ENCODE measurements at regions not wholly inside any gene's neighbourhood (a gene's known extent, or its start where the extent isn't known, plus 50 kb on each side); places are given as distances from the start of the nearest gene placed in this dataset.

DNA sequence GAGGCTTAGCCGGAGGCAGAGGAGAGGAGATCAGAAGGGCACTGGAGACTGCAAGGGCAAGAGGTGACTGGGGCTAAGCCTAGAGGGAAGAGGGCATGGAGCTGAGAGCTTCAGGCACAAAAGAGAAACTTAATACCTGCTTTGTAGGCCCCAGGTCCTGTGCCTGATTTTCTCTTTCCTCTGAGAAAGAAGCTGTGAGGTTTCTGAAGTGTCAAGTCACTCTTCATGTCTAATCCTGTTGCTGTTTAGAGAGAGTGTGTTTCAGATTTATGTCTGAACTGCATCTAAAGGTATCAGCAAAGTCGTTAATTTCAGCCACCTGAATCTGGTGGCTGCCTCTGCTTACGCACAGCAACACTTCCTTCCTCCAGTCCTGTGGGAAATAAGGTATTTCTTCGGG, 106.9 kb upstream of the RNU6-1 start:
- H3K27me3 Mint-ChIP-seq (ENCODE audit: low read depth): peaks cover 9% of the 10 kb centered on the region
- H3K27ac Mint-ChIP-seq: peak overlapping the region; percentile 96
- no peak overlapping the region for H3K4me3 Mint-ChIP-seq
- TF ChIP-seq, protein P1, sequence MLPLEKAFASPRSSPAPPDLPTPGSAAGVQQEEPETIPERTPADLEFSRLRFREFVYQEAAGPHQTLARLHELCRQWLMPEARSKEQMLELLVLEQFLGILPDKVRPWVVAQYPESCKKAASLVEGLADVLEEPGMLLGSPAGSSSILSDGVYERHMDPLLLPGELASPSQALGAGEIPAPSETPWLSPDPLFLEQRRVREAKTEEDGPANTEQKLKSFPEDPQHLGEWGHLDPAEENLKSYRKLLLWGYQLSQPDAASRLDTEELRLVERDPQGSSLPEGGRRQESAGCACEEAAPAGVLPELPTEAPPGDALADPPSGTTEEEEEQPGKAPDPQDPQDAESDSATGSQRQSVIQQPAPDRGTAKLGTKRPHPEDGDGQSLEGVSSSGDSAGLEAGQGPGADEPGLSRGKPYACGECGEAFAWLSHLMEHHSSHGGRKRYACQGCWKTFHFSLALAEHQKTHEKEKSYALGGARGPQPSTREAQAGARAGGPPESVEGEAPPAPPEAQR (CRISPR knock-in tag; IDR thresholded peaks at IDR 0.05): no peak
- TF ChIP-seq ZNF232 (CRISPR knock-in tag; IDR thresholded peaks at IDR 0.05) (no peak), FOXJ3 (CRISPR knock-in tag; IDR thresholded peaks at IDR 0.05; ENCODE audit: borderline replicate concordance) (no peak), SMAD3 (CRISPR knock-in tag; IDR thresholded peaks at IDR 0.05; ENCODE audit: borderline replicate concordance) (no peak), NR1H2 (CRISPR knock-in tag; IDR thresholded peaks at IDR 0.05) (no peak), CREM (CRISPR knock-in tag; IDR thresholded peaks at IDR 0.05) (no peak), CBFB (CRISPR knock-in tag; IDR thresholded peaks at IDR 0.05; ENCODE audit: low read depth) (no peak), ZNF263 (CRISPR knock-in tag; IDR thresholded peaks at IDR 0.05; ENCODE audit: low read depth) (no peak), TEAD1 (CRISPR knock-in tag; IDR thresholded peaks at IDR 0.05) (no peak), ESRRA (CRISPR knock-in tag; IDR thresholded peaks at IDR 0.05; ENCODE audit: borderline replicate concordance) (no peak)
- TF ChIP-seq, protein P2, sequence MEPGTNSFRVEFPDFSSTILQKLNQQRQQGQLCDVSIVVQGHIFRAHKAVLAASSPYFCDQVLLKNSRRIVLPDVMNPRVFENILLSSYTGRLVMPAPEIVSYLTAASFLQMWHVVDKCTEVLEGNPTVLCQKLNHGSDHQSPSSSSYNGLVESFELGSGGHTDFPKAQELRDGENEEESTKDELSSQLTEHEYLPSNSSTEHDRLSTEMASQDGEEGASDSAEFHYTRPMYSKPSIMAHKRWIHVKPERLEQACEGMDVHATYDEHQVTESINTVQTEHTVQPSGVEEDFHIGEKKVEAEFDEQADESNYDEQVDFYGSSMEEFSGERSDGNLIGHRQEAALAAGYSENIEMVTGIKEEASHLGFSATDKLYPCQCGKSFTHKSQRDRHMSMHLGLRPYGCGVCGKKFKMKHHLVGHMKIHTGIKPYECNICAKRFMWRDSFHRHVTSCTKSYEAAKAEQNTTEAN (CRISPR knock-in tag; IDR thresholded peaks at IDR 0.05): no peak
- TF ChIP-seq, protein P3, sequence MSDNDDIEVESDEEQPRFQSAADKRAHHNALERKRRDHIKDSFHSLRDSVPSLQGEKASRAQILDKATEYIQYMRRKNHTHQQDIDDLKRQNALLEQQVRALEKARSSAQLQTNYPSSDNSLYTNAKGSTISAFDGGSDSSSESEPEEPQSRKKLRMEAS (CRISPR knock-in tag; IDR thresholded peaks at IDR 0.05): no peak
- TF ChIP-seq, protein P4, sequence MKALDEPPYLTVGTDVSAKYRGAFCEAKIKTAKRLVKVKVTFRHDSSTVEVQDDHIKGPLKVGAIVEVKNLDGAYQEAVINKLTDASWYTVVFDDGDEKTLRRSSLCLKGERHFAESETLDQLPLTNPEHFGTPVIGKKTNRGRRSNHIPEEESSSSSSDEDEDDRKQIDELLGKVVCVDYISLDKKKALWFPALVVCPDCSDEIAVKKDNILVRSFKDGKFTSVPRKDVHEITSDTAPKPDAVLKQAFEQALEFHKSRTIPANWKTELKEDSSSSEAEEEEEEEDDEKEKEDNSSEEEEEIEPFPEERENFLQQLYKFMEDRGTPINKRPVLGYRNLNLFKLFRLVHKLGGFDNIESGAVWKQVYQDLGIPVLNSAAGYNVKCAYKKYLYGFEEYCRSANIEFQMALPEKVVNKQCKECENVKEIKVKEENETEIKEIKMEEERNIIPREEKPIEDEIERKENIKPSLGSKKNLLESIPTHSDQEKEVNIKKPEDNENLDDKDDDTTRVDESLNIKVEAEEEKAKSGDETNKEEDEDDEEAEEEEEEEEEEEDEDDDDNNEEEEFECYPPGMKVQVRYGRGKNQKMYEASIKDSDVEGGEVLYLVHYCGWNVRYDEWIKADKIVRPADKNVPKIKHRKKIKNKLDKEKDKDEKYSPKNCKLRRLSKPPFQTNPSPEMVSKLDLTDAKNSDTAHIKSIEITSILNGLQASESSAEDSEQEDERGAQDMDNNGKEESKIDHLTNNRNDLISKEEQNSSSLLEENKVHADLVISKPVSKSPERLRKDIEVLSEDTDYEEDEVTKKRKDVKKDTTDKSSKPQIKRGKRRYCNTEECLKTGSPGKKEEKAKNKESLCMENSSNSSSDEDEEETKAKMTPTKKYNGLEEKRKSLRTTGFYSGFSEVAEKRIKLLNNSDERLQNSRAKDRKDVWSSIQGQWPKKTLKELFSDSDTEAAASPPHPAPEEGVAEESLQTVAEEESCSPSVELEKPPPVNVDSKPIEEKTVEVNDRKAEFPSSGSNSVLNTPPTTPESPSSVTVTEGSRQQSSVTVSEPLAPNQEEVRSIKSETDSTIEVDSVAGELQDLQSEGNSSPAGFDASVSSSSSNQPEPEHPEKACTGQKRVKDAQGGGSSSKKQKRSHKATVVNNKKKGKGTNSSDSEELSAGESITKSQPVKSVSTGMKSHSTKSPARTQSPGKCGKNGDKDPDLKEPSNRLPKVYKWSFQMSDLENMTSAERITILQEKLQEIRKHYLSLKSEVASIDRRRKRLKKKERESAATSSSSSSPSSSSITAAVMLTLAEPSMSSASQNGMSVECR (CRISPR knock-in tag; IDR thresholded peaks at IDR 0.05; ENCODE audit: borderline replicate concordance): no peak
- TF ChIP-seq, protein P5, sequence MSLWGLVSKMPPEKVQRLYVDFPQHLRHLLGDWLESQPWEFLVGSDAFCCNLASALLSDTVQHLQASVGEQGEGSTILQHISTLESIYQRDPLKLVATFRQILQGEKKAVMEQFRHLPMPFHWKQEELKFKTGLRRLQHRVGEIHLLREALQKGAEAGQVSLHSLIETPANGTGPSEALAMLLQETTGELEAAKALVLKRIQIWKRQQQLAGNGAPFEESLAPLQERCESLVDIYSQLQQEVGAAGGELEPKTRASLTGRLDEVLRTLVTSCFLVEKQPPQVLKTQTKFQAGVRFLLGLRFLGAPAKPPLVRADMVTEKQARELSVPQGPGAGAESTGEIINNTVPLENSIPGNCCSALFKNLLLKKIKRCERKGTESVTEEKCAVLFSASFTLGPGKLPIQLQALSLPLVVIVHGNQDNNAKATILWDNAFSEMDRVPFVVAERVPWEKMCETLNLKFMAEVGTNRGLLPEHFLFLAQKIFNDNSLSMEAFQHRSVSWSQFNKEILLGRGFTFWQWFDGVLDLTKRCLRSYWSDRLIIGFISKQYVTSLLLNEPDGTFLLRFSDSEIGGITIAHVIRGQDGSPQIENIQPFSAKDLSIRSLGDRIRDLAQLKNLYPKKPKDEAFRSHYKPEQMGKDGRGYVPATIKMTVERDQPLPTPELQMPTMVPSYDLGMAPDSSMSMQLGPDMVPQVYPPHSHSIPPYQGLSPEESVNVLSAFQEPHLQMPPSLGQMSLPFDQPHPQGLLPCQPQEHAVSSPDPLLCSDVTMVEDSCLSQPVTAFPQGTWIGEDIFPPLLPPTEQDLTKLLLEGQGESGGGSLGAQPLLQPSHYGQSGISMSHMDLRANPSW (CRISPR knock-in tag; conservative IDR thresholded peaks at IDR 0.05; ENCODE audit: low read depth): no peak
- TF ChIP-seq, protein P6, sequence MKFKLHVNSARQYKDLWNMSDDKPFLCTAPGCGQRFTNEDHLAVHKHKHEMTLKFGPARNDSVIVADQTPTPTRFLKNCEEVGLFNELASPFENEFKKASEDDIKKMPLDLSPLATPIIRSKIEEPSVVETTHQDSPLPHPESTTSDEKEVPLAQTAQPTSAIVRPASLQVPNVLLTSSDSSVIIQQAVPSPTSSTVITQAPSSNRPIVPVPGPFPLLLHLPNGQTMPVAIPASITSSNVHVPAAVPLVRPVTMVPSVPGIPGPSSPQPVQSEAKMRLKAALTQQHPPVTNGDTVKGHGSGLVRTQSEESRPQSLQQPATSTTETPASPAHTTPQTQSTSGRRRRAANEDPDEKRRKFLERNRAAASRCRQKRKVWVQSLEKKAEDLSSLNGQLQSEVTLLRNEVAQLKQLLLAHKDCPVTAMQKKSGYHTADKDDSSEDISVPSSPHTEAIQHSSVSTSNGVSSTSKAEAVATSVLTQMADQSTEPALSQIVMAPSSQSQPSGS (CRISPR knock-in tag; IDR thresholded peaks at IDR 0.05; ENCODE audit: borderline replicate concordance, low read depth): no peak
- TF ChIP-seq, protein P7, sequence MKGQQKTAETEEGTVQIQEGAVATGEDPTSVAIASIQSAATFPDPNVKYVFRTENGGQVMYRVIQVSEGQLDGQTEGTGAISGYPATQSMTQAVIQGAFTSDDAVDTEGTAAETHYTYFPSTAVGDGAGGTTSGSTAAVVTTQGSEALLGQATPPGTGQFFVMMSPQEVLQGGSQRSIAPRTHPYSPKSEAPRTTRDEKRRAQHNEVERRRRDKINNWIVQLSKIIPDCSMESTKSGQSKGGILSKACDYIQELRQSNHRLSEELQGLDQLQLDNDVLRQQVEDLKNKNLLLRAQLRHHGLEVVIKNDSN (CRISPR knock-in tag; IDR thresholded peaks at IDR 0.05): no peak
- TF ChIP-seq, protein P8, sequence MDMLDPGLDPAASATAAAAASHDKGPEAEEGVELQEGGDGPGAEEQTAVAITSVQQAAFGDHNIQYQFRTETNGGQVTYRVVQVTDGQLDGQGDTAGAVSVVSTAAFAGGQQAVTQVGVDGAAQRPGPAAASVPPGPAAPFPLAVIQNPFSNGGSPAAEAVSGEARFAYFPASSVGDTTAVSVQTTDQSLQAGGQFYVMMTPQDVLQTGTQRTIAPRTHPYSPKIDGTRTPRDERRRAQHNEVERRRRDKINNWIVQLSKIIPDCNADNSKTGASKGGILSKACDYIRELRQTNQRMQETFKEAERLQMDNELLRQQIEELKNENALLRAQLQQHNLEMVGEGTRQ (CRISPR knock-in tag; IDR thresholded peaks at IDR 0.05): no peak
- ATAC-seq (peak; percentile 6; the same call in 1 of the 2 replicates), DNase-seq (ENCODE audit: low spot score) (no peak)
- ChIA-PET POLR2A (no interaction called here), CTCF (interaction anchor here (1.2 kb wide), 1 partner anchor 9 kb away, joined by 5 read pairs; no protein-coding TSS in a partner anchor)
- H3K4me1 Mint-ChIP-seq: peaks cover 21% of the 10 kb centered on the region
- H3K9me3 Mint-ChIP-seq: peaks cover 11% of the 10 kb centered on the region
- H3K36me3 Mint-ChIP-seq: 0 out of 2 replicates have a peak, but pooled peaks cover 4% of the 10 kb centered on the region

Data from WTC11 (cell line).